ENCODE measurements at regions not wholly inside any gene's neighbourhood (a gene's known extent, or its start where the extent isn't known, plus 50 kb on each side); places are given as distances from the start of the nearest gene placed in this dataset.

DNA sequence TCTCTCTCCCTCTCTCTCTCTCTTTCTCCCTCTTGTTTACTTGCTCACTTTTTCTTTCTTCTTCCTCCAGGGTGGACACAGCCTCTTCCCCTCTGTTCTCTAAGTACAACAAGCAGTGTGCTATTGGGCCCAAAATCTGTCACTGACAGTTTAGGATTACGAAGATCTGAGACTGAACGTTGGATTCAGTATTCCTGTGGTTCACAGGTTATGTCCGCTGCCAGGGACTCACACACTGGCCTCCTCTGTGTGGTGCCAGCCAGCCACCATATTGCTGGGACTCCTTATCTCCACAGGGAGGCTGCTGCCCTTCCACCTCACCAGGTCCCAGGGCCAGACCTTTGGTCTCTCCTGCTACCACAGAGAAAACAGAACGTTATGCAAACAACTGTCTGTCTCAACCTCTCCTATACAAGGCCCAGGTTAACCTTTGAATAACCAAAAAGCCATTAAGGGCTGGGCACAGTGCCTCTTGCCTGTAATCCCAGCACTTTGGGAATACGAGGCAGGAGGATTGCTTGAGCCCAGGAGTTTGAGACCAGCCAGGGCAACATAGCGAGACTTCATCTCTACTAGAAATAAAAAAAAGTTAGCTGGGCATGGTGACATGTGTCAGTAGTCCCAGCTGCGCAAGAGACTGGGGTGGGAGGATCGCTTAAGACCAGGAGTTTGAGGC, 171.9 kb upstream of the RAB4A start:
- DNase-seq (ENCODE audit: low read depth in 4 of 4, low spot score in 3 of 4) = no peak

GRCh38 chr1:229101011-229101871, 169.7 kb upstream of the RAB4A start:
- DNase-seq (ENCODE audit: low read depth in 4 of 4, low spot score in 3 of 4) = no peak

DNA sequence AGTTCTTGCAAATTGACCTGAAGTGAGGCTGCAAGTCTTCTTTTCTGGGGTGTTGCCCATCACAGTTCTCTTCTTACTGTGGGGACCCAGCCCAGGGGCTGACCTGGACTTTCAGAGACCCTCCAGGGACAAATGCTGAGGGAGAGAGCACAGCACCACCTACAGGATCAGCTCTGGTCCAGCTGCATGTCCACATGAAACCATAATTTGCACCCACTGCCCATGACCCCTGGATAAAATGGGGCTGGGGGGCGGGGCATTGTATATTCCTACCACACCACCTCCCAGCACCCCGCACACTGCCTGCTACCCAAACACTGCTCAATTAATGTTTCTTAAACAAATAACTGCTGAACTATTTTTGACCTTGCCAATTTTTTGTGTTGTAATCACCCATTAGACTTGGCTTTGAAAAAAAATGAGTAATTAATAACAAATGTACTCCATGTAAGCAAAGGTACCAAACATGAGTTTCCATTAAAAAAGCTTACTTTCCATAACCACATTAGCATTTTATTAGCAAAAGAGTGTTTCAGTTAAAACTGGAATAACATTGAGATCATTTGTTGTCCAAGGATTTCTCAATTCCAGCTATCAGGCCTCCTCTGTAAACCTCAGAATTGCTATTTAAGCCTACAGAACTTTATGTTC, 168.0 kb upstream of the RAB4A start:
- DNase-seq (ENCODE audit: low read depth in 4 of 4, low spot score in 3 of 4) = no peak

GRCh38 chr1:229104654-229105053, 166.3 kb upstream of the RAB4A start:
- DNase-seq (ENCODE audit: low read depth in 4 of 4, low spot score in 3 of 4) = no peak

DNA sequence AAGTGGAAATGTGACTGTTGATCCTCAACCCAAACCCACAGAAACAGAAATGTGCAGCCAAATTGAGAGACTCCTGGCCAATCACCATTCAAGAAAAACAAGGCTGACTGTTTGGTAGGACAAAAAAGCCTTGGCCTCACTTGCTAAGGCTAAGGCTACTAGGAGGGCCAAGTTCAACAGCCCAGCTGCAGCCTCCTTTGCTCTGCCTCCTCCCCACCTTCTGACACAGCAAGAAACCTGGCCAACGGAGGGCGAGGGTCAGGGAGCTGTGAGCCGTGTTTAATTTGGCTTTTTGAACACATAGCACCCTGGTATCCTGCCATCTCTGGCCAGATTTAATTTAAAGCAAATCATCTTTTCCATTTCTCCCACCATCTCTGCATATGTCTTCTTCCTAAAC, 165.8 kb upstream of the RAB4A start:
- DNase-seq (ENCODE audit: low read depth in 4 of 4, low spot score in 3 of 4) = no peak

- DNase-seq (ENCODE audit: low read depth in 4 of 4, low spot score in 3 of 4) = no peak
These were observed 164.9 kb upstream of the RAB4A start for GRCh38 chr1:229105822-229106525.

DNA sequence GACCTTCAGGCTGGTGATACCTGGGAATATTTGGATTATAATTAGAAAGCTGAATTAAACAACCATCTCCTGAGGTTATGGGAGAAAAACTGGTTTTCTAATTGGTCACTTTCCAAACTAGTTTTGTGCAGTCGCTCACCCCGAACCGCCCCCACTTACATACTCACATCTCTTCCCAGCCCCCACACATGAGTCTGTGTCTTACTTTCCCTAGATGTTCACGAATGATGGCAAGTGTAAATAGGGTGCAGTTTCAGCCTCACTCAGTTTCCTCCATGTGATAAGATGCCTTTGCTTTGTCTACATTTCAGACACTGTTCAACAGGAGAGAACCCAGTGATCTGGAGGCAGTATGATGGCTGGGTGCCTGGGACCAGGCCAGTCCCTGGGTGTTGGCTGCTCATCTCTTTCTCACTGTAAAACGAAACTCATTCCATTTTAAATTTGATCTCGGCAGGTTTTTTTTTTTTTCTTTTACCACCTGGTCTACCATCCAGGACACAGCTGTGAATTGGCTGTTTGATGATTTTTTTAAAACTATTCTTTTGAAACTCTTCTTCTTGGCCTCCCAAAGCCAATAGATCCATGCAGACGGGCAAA, 164.3 kb upstream of the RAB4A start:
- DNase-seq (ENCODE audit: low read depth in 4 of 4, low spot score in 3 of 4) = no peak

GRCh38 chr1:229107304-229107815, 163.6 kb upstream of the RAB4A start:
- DNase-seq (ENCODE audit: low read depth in 4 of 4, low spot score in 3 of 4) = no peak

- DNase-seq (ENCODE audit: low read depth in 4 of 4, low spot score in 3 of 4) = no peak
These were observed 162.9 kb upstream of the RAB4A start for GRCh38 chr1:229107972-229108371.

DNA sequence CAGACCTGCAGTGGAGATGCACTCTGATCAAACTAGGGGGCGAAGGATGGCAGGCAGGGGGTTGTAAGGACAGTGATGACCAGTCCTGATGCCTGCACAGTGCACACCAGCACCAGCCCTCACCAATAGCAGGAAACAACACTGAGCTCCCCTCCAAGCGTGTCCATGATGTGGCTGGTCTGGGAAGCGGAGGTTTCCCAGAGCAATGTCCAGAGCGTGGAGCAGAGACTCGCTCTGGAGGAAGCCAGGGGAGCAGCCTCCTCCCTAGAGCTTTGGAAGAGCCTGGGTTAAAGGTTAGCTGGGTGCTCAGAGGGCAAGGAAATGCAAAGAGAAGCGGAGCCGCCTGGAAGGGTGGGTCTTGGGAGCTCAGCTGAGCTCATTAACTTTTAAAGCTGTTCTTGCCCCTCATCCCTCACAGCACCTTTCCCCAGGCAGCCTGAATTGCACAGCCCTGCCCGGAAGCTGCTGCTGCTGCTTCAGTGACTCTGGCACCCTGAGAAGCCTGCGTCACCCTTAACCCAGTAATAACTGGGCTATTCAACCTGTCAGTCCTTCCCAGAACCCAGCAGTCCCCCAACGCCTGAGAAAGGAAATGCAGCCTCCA, 162.2 kb upstream of the RAB4A start:
- no peak for DNase-seq (ENCODE audit: low read depth in 4 of 4, low spot score in 3 of 4)

GRCh38 chr1:229109320-229109761, 161.6 kb upstream of the RAB4A start:
- no peak for DNase-seq (ENCODE audit: low read depth in 4 of 4, low spot score in 3 of 4)

DNA sequence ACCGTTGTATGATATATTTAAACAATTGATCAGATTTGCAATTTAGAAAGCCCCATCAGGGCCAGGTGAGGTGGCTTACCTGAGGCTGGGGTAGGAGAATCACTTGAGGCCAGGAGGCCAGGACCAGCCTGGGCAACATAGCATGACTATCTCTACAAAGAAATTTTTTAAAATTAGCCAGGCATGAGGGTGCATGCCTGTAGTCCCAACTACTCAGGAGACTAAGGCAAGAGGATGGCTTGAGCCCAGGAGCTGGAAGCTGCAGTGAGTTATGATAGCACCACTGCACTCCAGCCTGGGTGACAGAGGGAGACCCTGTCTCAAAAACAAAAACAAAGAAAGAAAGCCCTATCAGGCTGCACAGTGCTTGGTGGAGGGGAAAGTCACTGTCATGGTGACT, 159.9 kb upstream of the RAB4A start:
- DNase-seq (ENCODE audit: low read depth in 4 of 4, low spot score in 3 of 4) = no peak

DNA sequence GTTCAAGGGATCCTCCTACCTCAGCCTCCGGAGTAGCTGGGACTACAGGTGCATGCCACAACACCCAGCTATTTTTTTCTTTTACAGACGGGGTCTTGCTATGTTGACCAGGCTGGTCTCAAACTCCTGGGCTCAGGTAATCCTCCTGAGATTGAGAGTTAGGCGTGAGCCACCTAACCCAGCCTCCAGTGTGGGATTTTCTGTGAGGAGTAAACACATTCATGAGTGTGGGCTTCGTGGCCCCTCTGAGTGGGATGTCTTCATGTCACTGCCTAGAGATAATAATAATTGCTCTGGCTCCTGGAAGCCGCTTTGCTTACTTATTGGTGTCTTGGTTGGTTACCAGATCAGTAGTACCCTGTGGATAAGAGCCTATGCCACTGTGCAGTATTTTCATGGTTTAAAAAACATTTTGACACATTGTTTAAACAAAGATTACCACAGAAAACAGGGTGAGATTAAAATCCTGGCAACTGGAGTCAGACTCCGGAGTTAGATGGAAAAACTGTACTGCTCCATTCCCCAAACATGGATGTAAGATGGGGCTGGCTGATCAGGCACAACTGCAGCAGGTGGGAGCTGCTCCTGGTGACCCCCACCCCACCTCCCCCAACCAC, 159.1 kb upstream of the RAB4A start:
- no peak for DNase-seq (ENCODE audit: low read depth in 4 of 4, low spot score in 3 of 4)

GRCh38 chr1:229112832-229113548, 157.9 kb upstream of the RAB4A start:
- DNase-seq (ENCODE audit: low read depth in 4 of 4, low spot score in 3 of 4) = no peak

- DNase-seq (ENCODE audit: low read depth in 4 of 4, low spot score in 3 of 4) = no peak
These were observed 156.6 kb upstream of the RAB4A start for GRCh38 chr1:229114315-229114714.

DNA sequence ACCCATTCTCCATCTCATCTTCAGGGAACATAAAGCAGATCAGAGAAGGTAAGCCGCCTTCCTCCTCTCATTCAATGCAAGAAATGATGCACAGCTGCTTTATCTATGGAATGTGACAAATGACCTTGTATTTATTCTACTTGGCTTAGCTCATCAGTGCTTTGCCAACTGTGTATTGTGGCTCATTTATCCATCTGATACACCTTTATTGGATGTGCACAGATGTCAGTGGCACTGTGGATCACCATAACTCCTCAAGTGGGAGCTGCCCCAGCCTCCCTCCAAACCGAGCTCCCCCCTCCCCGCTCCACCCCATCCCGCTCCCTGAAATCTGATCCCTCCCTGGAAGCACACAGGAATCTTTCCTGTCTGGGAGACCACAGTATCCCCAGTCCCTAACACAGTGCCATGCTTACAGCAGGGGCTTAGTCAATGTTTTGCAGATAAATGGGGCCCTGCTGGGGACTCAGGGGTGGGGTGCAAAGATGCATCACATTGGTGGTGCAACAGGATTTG, 156.0 kb upstream of the RAB4A start:
- no peak for DNase-seq (ENCODE audit: low read depth in 4 of 4, low spot score in 3 of 4)

GRCh38 chr1:229116114-229116513, 154.8 kb upstream of the RAB4A start:
- no peak for DNase-seq (ENCODE audit: low read depth in 4 of 4, low spot score in 3 of 4)

DNA sequence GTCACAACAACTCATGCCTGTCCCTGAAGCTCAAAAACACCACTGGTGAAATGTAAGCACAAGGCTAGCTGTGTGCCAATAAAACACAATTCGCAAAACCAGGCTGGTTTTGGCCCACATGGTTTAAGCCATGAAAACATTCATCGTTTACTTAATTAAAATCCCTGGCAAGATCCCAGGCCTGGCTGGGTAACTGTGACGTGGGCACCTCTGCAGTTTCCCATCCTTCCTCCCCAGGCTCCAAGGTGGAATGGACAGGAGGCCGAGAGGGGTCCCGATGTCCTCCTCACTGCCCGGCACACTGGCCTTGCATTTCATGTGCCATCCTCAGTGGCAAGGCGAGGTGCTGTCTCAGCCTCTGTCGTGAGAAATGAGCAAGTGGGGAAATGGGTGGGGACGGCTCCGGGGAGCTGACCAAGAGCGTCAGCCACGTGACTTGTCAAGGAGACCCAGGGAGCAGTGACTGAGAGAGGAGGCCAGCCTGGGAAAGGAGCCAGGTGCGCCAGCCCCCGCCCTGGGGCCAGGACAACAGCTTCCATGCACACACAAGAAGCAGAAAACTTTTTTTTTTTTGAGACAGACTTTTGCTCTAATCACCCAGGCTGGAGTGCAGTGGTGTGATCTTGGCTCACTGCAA, 153.1 kb upstream of the RAB4A start:
- no peak for DNase-seq (ENCODE audit: low read depth in 4 of 4, low spot score in 3 of 4)

All from left renal pelvis (tissue), 4 donors.